ENCODE measurements at regions not wholly inside any gene's neighbourhood (a gene's known extent, or its start where the extent isn't known, plus 50 kb on each side); places are given as distances from the start of the nearest gene placed in this dataset.

GRCh38 chr10:90180886-90181691 lies 479.7 kb downstream of the KIF20B start:
- TF ChIP-seq CTCF (IDR thresholded peaks at IDR 0.05) (no peak), POLR2AphosphoS5 (IDR thresholded peaks at IDR 0.05; ENCODE audit: low read depth, low read length) (no peak)

All from Panc1 (cell line).